ENCODE measurements at regions not wholly inside any gene's neighbourhood (a gene's known extent, or its start where the extent isn't known, plus 50 kb on each side); places are given as distances from the start of the nearest gene placed in this dataset.

GRCh38 chr13:105047676-105048295 is 1487.7 kb downstream of the EFNB2 start:
- no peak for DNase-seq (ENCODE audit: low spot score)

GRCh38 chr13:105037110-105037509 is 1498.4 kb downstream of the EFNB2 start:
- DNase-seq (ENCODE audit: low spot score) = no peak

DNA sequence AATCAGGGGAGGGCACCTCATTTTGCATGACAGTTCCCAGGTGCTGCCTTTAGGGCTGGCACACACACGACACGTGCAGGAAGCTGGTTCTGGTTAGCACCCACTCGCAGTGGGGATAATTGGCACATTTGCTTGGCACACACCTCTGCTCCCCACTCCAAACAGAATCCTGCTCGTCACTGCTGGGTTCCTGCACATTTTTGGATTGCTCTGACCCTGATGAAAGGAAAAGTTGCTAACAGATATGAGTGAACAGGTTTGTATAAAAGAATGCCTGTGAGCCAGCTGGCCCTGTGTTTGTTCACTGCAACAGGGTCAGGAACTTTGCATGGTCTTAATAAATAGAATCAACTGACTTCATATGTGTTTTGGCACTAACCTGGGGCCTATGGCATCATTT is 1500.4 kb downstream of the EFNB2 start:
- DNase-seq (ENCODE audit: low spot score) = no peak

- DNase-seq (ENCODE audit: low spot score) = no peak
Measured at GRCh38 chr13:105033999-105034398, 1501.5 kb downstream of the EFNB2 start.

- DNase-seq (ENCODE audit: low spot score) = no peak
Measured at GRCh38 chr13:105031306-105031705, 1504.2 kb downstream of the EFNB2 start.

DNA sequence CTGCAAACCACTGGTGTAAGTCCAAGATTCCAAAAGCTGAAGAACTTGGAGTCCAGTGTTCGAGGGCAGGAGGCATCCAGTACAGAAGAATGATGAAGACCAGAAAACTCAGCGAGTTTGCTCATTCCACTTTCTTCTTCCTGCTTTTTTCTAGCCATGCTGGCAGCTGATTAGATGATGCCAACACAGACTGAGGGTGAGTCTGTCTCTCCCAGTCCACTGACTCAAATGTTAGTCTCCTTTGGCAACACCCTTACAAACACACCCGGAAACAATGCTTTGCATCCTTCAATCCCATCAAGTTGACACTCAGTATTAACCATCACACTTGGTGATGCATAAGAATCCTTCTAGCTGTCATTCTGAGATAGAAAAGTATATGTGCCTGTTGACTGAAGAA is 1504.6 kb downstream of the EFNB2 start:
- no peak for DNase-seq (ENCODE audit: low spot score)

GRCh38 chr13:105019073-105019472 is 1516.4 kb downstream of the EFNB2 start:
- no peak for DNase-seq (ENCODE audit: low spot score)

DNA sequence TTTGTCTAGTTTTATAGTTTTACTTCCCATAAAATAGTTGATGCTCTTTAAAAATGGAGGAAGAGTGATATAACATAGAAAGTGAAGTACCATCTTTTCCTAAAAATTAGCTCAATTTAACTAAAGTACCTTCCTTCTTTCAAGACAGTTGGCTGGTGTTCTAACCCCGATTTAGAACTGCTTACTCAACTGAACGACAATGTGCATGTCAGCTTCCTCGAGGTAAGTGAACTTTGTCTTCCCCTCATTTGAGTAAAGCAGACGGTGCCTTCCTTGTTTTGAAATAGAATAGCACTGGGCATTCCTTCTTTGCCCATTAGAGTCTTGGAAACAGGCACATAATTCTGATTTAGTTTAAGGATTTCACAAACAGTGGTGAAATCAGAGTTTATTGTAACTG is 1519.2 kb downstream of the EFNB2 start:
- no peak for DNase-seq (ENCODE audit: low spot score)

DNA sequence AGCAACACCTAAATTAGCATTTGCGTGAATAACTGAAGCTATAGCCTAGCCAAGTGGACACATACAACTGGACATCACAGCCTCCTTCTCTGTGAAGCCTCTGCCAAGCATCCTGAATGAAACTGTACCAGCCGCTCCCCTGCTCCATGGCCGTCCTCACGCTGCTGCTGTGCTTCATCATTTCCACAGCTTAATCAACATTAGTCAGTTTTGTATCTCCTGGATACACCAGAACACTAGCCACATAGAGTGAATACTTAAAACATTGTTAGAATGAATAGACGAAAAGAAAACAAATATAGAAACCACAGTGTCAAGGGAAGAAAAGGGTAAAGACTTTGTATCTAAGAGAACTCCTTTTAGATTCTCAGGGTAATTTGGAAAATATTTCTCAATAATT is 1526.9 kb downstream of the EFNB2 start:
- DNase-seq (ENCODE audit: low spot score) = no peak

- no peak for DNase-seq (ENCODE audit: low spot score)
Measured at GRCh38 chr13:105007166-105007808, 1528.2 kb downstream of the EFNB2 start.

DNA sequence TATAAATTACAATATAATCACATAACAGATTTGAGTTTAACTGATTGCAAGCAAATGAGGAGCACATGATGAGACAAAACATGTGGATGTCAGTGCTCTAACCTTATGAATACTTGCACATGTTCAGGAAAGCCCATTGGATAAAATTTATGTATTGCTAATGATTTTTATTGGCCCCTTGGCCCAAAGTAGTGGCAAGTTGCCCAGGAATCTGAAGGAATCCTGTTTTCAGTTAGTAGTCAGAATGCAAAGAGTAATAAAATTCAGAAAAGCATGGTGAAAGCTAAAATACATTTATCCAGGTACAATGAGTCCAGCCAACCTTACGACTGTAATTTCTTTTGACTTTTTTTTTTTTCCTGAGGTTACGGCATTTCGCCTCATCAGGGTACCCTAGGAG is 1539.4 kb downstream of the EFNB2 start:
- DNase-seq (ENCODE audit: low spot score) = no peak

GRCh38 chr13:104993708-104994107 is 1541.8 kb downstream of the EFNB2 start:
- no peak for DNase-seq (ENCODE audit: low spot score)

- DNase-seq (ENCODE audit: low spot score) = no peak
Measured at GRCh38 chr13:104987621-104988020, 1547.8 kb downstream of the EFNB2 start.

DNA sequence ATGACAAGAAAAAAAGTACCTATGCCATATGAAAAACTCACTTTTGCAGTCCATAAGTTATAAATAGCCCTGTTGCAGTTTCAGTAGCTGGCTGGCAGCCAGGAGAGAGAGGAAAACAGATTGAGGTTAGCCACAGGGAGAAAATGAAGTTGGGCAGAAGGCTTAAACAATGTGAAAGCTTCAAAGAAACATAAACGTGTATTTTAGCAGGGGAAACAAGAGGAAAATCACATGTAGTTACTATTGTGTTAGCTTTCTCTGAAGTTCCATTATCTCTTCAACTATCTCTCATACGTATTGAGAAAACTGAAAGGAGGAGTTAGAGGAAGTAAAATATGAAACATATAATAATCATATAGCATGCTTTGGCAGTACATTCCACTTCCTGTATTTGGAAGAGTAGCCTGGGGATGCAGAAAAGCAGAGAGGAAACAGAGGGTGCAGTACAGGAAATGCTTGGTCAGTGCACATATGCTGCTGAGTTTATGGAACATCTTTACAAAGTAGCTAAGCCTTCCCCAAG is 1551.1 kb downstream of the EFNB2 start:
- DNase-seq (ENCODE audit: low spot score) = no peak

- DNase-seq (ENCODE audit: low spot score) = no peak
Measured at GRCh38 chr13:104983601-104984000, 1551.9 kb downstream of the EFNB2 start.

- DNase-seq (ENCODE audit: low spot score) = no peak
Measured at GRCh38 chr13:104980586-104980985, 1554.9 kb downstream of the EFNB2 start.

GRCh38 chr13:104979281-104980030 is 1556.0 kb downstream of the EFNB2 start:
- no peak for DNase-seq (ENCODE audit: low spot score)

DNA sequence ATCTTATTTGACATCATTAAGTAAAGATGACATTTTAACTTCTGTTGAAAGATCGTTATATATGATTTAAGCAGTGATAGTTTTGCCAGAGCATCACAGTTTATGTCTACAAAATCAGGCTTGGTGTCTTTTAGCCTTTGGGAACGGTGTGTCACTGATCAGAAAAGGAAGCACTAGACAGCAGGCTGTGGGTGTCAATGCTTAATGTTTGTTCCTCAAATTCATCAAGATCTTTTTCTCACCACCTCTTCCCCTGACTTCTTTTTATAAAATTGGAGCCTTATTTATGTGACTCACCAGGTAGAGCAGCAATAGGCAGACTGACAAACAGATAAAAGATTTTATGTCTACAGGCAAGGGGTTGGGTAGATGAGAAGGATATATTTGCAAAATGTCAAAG is 1558.5 kb downstream of the EFNB2 start:
- no peak for DNase-seq (ENCODE audit: low spot score)

DNA sequence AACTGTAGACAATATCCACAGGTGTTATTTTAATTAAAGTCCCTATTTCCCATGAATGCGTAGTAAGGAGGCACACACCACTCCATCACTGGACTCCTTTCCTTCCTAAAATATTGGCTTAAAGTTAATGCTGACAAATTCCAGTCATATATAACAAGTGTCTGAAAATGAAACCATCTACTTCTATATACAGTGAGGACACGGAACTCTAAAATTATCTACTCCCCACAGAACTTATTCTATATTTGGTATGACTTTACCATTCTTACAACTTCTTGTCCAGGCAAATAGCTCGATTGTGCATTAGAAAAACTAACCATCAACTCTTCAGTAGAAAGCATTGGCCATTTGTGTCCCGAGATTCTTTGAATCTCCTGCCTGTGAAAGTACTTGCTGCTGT is 1560.2 kb downstream of the EFNB2 start:
- no peak for DNase-seq (ENCODE audit: low spot score)

- DNase-seq (ENCODE audit: low spot score) = no peak
Measured at GRCh38 chr13:104968876-104969275, 1566.6 kb downstream of the EFNB2 start.

DNA sequence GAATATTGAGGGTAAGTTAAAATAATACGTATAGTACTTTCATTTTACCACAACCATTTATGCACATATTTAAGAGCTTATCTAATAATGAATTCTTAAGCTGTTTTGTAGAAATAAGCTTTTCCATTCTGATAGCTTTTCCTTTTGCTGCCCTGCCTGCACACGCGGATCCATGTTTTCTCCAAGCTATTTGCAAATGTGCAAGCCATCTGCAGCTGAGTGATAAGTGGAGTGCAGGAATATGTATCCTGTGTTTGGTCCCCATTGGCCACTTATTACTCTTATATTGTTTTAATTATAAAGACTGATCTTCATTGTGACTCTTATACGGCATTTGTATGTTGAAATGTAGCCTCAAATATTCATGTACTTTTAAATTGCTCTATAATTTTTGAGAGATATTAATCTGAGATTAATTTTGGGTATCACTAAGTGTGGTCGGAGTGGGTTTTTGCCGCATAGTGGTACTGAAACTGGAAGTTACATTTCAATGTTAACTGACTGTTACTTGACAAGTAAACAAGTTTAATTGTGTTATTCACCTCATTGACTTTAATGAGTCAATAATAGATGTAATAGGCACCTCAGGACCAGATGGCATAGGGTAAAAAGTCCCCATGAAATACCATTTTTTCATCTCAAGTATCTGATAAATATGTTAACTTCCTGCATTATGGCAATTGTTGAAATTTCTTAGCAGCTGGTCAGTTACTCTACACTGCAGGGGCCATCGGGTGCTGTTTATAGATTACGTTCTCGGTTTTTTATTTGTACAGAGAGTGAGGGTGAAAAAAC is 1567.4 kb downstream of the EFNB2 start:
- DNase-seq (ENCODE audit: low spot score) = no peak

GRCh38 chr13:104967376-104967775 is 1568.1 kb downstream of the EFNB2 start:
- no peak for DNase-seq (ENCODE audit: low spot score)
